GM23338 (cell line): ENCODE measurements at regions not wholly inside any gene's neighbourhood (a gene's known extent, or its start where the extent isn't known, plus 50 kb on each side); places are given as distances from the start of the nearest gene placed in this dataset.

Experiments
- ATAC-seq: fragments of 200-7000 bp; cut with Tn5 transposase; 3 replicates; pipeline ENCODE4 v1.9.1; 2020
- DNase-seq: peaks from one replicate; pipeline ENCODE4 v3.0.0-alpha.2; 2015; ENCODE audit warnings: low spot score
- H2AFZ ChIP-seq: fragments of 200-600 bp; sonication (generic); 2 replicates; pipeline ENCODE4 v1.8.0; 2016; ENCODE audit warnings: antibody characterized with exemption, mild to moderate bottlenecking, moderate library complexity
- H3F3A ChIP-seq: fragments of 200-600 bp; sonication (generic); replicated peaks from 2 replicates; pipeline ENCODE4 v1.8.0; 2017; ENCODE audit warnings: antibody characterized with exemption, mixed run types, low read depth
- H3K27ac ChIP-seq: fragments of 200-600 bp; sonication (generic); 2 replicates; pipeline ENCODE4 v1.6.1; 2016; ENCODE audit warnings: low read depth
- H3K27me3 ChIP-seq: fragments of 200-600 bp; sonication (generic); 2 replicates; pipeline ENCODE4 v1.8.0; 2016; ENCODE audit warnings: mild to moderate bottlenecking, mixed run types, moderate library complexity; ENCODE audit not compliant: insufficient read depth
- H3K36me3 ChIP-seq: fragments of 200-600 bp; sonication (generic); 2 replicates; pipeline ENCODE4 v1.8.0; 2016; ENCODE audit warnings: mild to moderate bottlenecking; ENCODE audit not compliant: insufficient read depth
- H3K4me1 ChIP-seq: fragments of 200-600 bp; sonication (generic); 2 replicates; pipeline ENCODE4 v1.8.0; 2016; ENCODE audit warnings: mild to moderate bottlenecking, moderate library complexity; ENCODE audit not compliant: insufficient read depth
- H3K4me2 ChIP-seq: fragments of 200-600 bp; sonication (generic); 2 replicates; pipeline ENCODE4 v1.7.1; 2017; ENCODE audit warnings: mixed run types
- H3K4me3 ChIP-seq: fragments of 200-600 bp; sonication (generic); 2 replicates; pipeline ENCODE4 v1.6.1; 2016; ENCODE audit warnings: mixed run types
- H3K79me2 ChIP-seq: fragments of 200-600 bp; sonication (generic); replicated peaks from 2 replicates; pipeline ENCODE4 v1.8.0; 2017; ENCODE audit warnings: mild to moderate bottlenecking; ENCODE audit not compliant: insufficient read depth
- H3K9me2 ChIP-seq: fragments of 200-600 bp; sonication (generic); 2 replicates; pipeline ENCODE4 v1.8.0; 2017; ENCODE audit not compliant: insufficient read depth
- H4K20me1 ChIP-seq: fragments of 200-600 bp; sonication (generic); replicated peaks from 2 replicates; pipeline ENCODE4 v1.8.0; 2017; ENCODE audit warnings: mild to moderate bottlenecking; ENCODE audit not compliant: insufficient read depth
- H3K27ac Mint-ChIP-seq: 2 replicates; pipeline ENCODE4 v1.8.0; 2020; ENCODE audit warnings: inconsistent platforms, mild to moderate bottlenecking, moderate library complexity, mixed read lengths
- H3K27me3 Mint-ChIP-seq: 3 replicates; pipeline ENCODE4 v1.8.0; 2022; ENCODE audit warnings: low read depth, mild to moderate bottlenecking, moderate library complexity, mixed read lengths, inconsistent platforms; ENCODE audit not compliant: insufficient read depth, poor library complexity
- H3K36me3 Mint-ChIP-seq: 3 replicates; pipeline ENCODE4 v1.8.0; 2021; ENCODE audit warnings: low read depth, mild to moderate bottlenecking, inconsistent platforms, moderate library complexity, mixed read lengths
- H3K4me1 Mint-ChIP-seq: 3 replicates; pipeline ENCODE4 v1.8.0; 2020; ENCODE audit warnings: mild to moderate bottlenecking, inconsistent platforms, mixed read lengths
- H3K4me3 Mint-ChIP-seq: 3 replicates; pipeline ENCODE4 v1.8.0; 2021; ENCODE audit warnings: moderate library complexity, mild to moderate bottlenecking, inconsistent platforms, mixed read lengths
- H3K9me3 Mint-ChIP-seq: 3 replicates; pipeline ENCODE4 v1.8.0; 2020; ENCODE audit warnings: moderate library complexity, mild to moderate bottlenecking, inconsistent platforms, mixed read lengths
- CREB1 ChIP-seq: fragments of 250-450 bp; sonication (Bioruptor Pico); IDR thresholded peaks from 2 replicates; pipeline ENCODE4 v1.5.0; 2020; ENCODE audit warnings: low read depth, mild to moderate bottlenecking, moderate library complexity
- CTCF ChIP-seq, 2 experiments: fragments of 200-600 bp in 1 of 2; sonication (generic) in 1 of 2; conservative IDR thresholded peaks; 2 replicates each; pipeline versions ENCODE4 v1.5.1 to v1.6.1; 2016 to 2017; ENCODE audit warnings: antibody characterized with exemption in 2 of 2, low read depth in 2 of 2, mild to moderate bottlenecking in 2 of 2, moderate library complexity in 1 of 2
- ETS1 ChIP-seq: IDR thresholded peaks from 2 replicates; pipeline ENCODE4 v1.6.1; 2016; ENCODE audit warnings: antibody characterized with exemption
- EZH2 ChIP-seq: fragments of 200-600 bp; sonication (generic); IDR thresholded peaks from one replicate; pipeline ENCODE4 v1.8.0; 2017; ENCODE audit warnings: antibody characterized with exemption, mild to moderate bottlenecking, low read depth; ENCODE audit not compliant: unreplicated experiment
- JUNB ChIP-seq: IDR thresholded peaks from one replicate; pipeline ENCODE4 v1.6.1; 2016; ENCODE audit warnings: antibody characterized with exemption; ENCODE audit not compliant: unreplicated experiment
- NANOG ChIP-seq: IDR thresholded peaks from 2 replicates; pipeline ENCODE4 v1.6.1; 2016; ENCODE audit warnings: antibody characterized with exemption, borderline replicate concordance
- POLR2AphosphoS5 ChIP-seq: IDR thresholded peaks from 2 replicates; pipeline ENCODE4 v1.6.1; 2016; ENCODE audit warnings: antibody characterized with exemption, low read depth
- REST ChIP-seq: IDR thresholded peaks from one replicate; pipeline ENCODE4 v1.6.1; 2018; ENCODE audit warnings: antibody characterized with exemption; ENCODE audit not compliant: unreplicated experiment
- STAT1 ChIP-seq: IDR thresholded peaks from one replicate; pipeline ENCODE4 v1.6.1; 2016; ENCODE audit warnings: antibody characterized with exemption; ENCODE audit not compliant: unreplicated experiment
- ZNF114 ChIP-seq: fragments of 250-450 bp; sonication (Bioruptor Pico); IDR thresholded peaks from 2 replicates; pipeline ENCODE4 v1.5.0; 2020; ENCODE audit warnings: mild to moderate bottlenecking, moderate library complexity
- ZNF331 ChIP-seq: fragments of 250-450 bp; sonication (Bioruptor Pico); IDR thresholded peaks from 2 replicates; pipeline ENCODE4 v1.5.0; 2020; ENCODE audit warnings: low read depth, mild to moderate bottlenecking, moderate library complexity
- TF ChIP-seq, protein P1 (sequence below): fragments of 250-450 bp; sonication (Bioruptor Pico); IDR thresholded peaks from 2 replicates; pipeline ENCODE4 v1.5.0; 2020; ENCODE audit warnings: mild to moderate bottlenecking, moderate library complexity

- TF ChIP-seq REST, result no peak
Observed at GRCh38 chr3:153615863-153616262, 453.8 kb downstream of the RAP2B start (continued).

GRCh38 chr3:153617463-153617862 is 455.4 kb downstream of the RAP2B start:
- H3K9me3 Mint-ChIP-seq, result peaks cover 7% of the 10 kb centered on the region; the same call in 2 of the 3 replicates
- Histone ChIP-seq H3F3A (no peaks in the 10 kb centered on the region), H2AFZ (no peak overlapping the region), H3K27ac (no peak overlapping the region), H3K4me3 (no peak overlapping the region), H3K4me1 (peaks cover 11% of the 10 kb centered on the region), H3K36me3 (no peaks in the 10 kb centered on the region), H4K20me1 (no peaks in the 10 kb centered on the region), H3K79me2 (no peaks in the 10 kb centered on the region), H3K4me2 (no peak overlapping the region), H3K9me2 (no peaks in the 10 kb centered on the region), H3K27me3 (no peaks in the 10 kb centered on the region)
- DNase-seq (no peak), ATAC-seq (no peak)
- no peak overlapping the region for H3K27ac Mint-ChIP-seq
- H3K4me3 Mint-ChIP-seq, result no peak overlapping the region
- peaks cover 3% of the 10 kb centered on the region; the same call in 2 of the 3 replicates for H3K36me3 Mint-ChIP-seq
- peaks cover 8% of the 10 kb centered on the region for H3K4me1 Mint-ChIP-seq
- H3K27me3 Mint-ChIP-seq, result no peaks in the 10 kb centered on the region
- TF ChIP-seq NANOG (no peak), JUNB (no peak), POLR2AphosphoS5 (no peak), CTCF (conservative IDR thresholded peaks at IDR 0.05; ENCODE audit: low read depth in 2 of 2) (no peak), ZNF331 (no peak), ETS1 (no peak), CREB1 (CRISPR knock-in tag) (no peak), EZH2 (no peak), STAT1 (no peak), ZNF114 (CRISPR knock-in tag) (no peak)
- TF ChIP-seq, protein P1, sequence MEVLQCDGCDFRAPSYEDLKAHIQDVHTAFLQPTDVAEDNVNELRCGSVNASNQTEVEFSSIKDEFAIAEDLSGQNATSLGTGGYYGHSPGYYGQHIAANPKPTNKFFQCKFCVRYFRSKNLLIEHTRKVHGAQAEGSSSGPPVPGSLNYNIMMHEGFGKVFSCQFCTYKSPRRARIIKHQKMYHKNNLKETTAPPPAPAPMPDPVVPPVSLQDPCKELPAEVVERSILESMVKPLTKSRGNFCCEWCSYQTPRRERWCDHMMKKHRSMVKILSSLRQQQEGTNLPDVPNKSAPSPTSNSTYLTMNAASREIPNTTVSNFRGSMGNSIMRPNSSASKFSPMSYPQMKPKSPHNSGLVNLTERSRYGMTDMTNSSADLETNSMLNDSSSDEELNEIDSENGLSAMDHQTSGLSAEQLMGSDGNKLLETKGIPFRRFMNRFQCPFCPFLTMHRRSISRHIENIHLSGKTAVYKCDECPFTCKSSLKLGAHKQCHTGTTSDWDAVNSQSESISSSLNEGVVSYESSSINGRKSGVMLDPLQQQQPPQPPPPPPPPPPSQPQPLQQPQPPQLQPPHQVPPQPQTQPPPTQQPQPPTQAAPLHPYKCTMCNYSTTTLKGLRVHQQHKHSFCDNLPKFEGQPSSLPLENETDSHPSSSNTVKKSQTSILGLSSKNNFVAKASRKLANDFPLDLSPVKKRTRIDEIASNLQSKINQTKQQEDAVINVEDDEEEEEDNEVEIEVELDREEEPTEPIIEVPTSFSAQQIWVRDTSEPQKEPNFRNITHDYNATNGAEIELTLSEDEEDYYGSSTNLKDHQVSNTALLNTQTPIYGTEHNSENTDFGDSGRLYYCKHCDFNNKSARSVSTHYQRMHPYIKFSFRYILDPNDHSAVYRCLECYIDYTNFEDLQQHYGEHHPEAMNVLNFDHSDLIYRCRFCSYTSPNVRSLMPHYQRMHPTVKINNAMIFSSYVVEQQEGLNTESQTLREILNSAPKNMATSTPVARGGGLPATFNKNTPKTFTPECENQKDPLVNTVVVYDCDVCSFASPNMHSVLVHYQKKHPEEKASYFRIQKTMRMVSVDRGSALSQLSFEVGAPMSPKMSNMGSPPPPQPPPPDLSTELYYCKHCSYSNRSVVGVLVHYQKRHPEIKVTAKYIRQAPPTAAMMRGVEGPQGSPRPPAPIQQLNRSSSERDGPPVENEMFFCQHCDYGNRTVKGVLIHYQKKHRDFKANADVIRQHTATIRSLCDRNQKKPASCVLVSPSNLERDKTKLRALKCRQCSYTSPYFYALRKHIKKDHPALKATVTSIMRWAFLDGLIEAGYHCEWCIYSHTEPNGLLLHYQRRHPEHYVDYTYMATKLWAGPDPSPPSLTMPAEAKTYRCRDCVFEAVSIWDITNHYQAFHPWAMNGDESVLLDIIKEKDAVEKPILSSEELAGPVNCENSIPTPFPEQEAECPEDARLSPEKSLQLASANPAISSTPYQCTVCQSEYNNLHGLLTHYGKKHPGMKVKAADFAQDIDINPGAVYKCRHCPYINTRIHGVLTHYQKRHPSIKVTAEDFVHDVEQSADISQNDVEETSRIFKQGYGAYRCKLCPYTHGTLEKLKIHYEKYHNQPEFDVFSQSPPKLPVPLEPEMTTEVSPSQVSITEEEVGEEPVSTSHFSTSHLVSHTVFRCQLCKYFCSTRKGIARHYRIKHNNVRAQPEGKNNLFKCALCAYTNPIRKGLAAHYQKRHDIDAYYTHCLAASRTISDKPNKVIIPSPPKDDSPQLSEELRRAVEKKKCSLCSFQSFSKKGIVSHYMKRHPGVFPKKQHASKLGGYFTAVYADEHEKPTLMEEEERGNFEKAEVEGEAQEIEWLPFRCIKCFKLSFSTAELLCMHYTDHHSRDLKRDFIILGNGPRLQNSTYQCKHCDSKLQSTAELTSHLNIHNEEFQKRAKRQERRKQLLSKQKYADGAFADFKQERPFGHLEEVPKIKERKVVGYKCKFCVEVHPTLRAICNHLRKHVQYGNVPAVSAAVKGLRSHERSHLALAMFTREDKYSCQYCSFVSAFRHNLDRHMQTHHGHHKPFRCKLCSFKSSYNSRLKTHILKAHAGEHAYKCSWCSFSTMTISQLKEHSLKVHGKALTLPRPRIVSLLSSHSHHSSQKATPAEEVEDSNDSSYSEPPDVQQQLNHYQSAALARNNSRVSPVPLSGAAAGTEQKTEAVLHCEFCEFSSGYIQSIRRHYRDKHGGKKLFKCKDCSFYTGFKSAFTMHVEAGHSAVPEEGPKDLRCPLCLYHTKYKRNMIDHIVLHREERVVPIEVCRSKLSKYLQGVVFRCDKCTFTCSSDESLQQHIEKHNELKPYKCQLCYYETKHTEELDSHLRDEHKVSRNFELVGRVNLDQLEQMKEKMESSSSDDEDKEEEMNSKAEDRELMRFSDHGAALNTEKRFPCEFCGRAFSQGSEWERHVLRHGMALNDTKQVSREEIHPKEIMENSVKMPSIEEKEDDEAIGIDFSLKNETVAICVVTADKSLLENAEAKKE (CRISPR knock-in tag), result no peak
